SK-N-SH (cell line): ENCODE measurements at regions not wholly inside any gene's neighbourhood (a gene's known extent, or its start where the extent isn't known, plus 50 kb on each side); places are given as distances from the start of the nearest gene placed in this dataset.

Experiments
- CTCF ChIA-PET: fragments of 300-600, 350-600 bp; formaldehyde crosslinking; extraction: SDS; loops from one replicate; lab custom pipeline; 2021; lab: Yijun Ruan, JAX
- POLR2A ChIA-PET: fragments of 350-600 bp; sonication (Branson Sonifier 250); formaldehyde crosslinking; extraction: SDS; loops from one replicate; lab custom pipeline; 2020; ENCODE audit warnings: antibody characterized with exemption, inconsistent platforms; lab: Yijun Ruan, JAX
- DNase-seq: peaks from one replicate; pipeline ENCODE4 v3.0.0; 2012
- H2AFZ ChIP-seq: fragments of 200-600 bp; sonication (generic); 2 replicates; pipeline ENCODE4 v1.8.1; 2016; ENCODE audit warnings: antibody characterized with exemption, mild to moderate bottlenecking, low read depth
- H3F3A ChIP-seq: fragments of 200-600 bp; sonication (generic); replicated peaks from 2 replicates; pipeline ENCODE3; 2016; ENCODE audit warnings: antibody characterized with exemption, mild to moderate bottlenecking; ENCODE audit not compliant: insufficient read depth
- H3K27ac ChIP-seq, 2 experiments: fragments of 200-500 bp in 1 of 2; fragments of 200-600 bp in 1 of 2; sonication (Bioruptor generic) in 1 of 2; sonication (generic), shearing (Covaris generic) in 1 of 2; 2 replicates each; pipeline versions ENCODE4 v1.5.1 to v1.6.1; 2014 to 2016; ENCODE audit warnings: low read depth in 2 of 2, inconsistent platforms in 1 of 2, low read length in 1 of 2, mild to moderate bottlenecking in 1 of 2, mixed read lengths in 1 of 2
- H3K27me3 ChIP-seq: fragments of 200-600 bp; sonication (generic), shearing (Covaris generic); 2 replicates; pipeline ENCODE4 v1.6.1; 2016; ENCODE audit warnings: mixed run types; ENCODE audit not compliant: insufficient read depth
- H3K36me3 ChIP-seq, 2 experiments: fragments of 200-500 bp in 1 of 2; fragments of 200-600 bp in 1 of 2; sonication (Bioruptor generic) in 1 of 2; sonication (generic) in 1 of 2; replicated peaks in 1 of 2; 2 replicates each; pipeline versions ENCODE3 to v1.5.1; 2014 to 2016; ENCODE audit warnings: low read length in 1 of 2, mild to moderate bottlenecking in 1 of 2; ENCODE audit not compliant: insufficient read depth in 2 of 2, control insufficient read depth in 1 of 2
- H3K4me1 ChIP-seq, 2 experiments: fragments of 200-500 bp in 1 of 2; fragments of 200-600 bp in 1 of 2; sonication (Bioruptor generic) in 1 of 2; sonication (generic), shearing (Covaris generic) in 1 of 2; 2 replicates each; pipeline versions ENCODE4 v1.5.1 to v1.6.1; 2014 to 2016; ENCODE audit warnings: low read depth in 1 of 2, low read length in 1 of 2, mixed run types in 1 of 2; ENCODE audit not compliant: insufficient read depth in 2 of 2, control insufficient read depth in 1 of 2
- H3K4me2 ChIP-seq: fragments of 200-600 bp; sonication (generic), shearing (Covaris generic); 2 replicates; pipeline ENCODE4 v1.6.1; 2017; ENCODE audit warnings: mixed run types
- H3K4me3 ChIP-seq, 2 experiments: fragments of 200-500 bp in 1 of 2; fragments of 200-600 bp in 1 of 2; sonication (Bioruptor generic) in 1 of 2; sonication (generic), shearing (Covaris generic) in 1 of 2; 2 replicates each; pipeline versions ENCODE4 v1.5.1 to v1.8.1; 2014 to 2016; ENCODE audit warnings: low read depth in 2 of 2, inconsistent platforms in 1 of 2, low read length in 1 of 2, mild to moderate bottlenecking in 1 of 2, mixed read lengths in 1 of 2, moderate library complexity in 1 of 2
- H3K79me2 ChIP-seq: fragments of 200-600 bp; sonication (generic); 2 replicates; pipeline ENCODE4 v1.8.1; 2017; ENCODE audit warnings: mild to moderate bottlenecking; ENCODE audit not compliant: insufficient read depth
- H3K9ac ChIP-seq: fragments of 200-600 bp; sonication (generic); 2 replicates; pipeline ENCODE4 v1.6.1; 2017; ENCODE audit warnings: mixed run types
- H3K9me2 ChIP-seq: fragments of 200-600 bp; sonication (generic); 2 replicates; pipeline ENCODE4 v1.6.1; 2017; ENCODE audit warnings: mixed run types
- H3K9me3 ChIP-seq: fragments of 200-600 bp; sonication (generic); 2 replicates; pipeline ENCODE4 v1.6.1; 2017; ENCODE audit warnings: mixed run types, mild to moderate bottlenecking, moderate library complexity
- H4K20me1 ChIP-seq: fragments of 200-600 bp; sonication (generic); 2 replicates; pipeline ENCODE4 v1.6.1; 2017; ENCODE audit warnings: mild to moderate bottlenecking, mixed run types; ENCODE audit not compliant: insufficient read depth
- CHD2 ChIP-seq: fragments of 150-350 bp; IDR thresholded peaks from 2 replicates; pipeline ENCODE4 v1.6.1; 2018; ENCODE audit warnings: low read length; ENCODE audit not compliant: partially characterized antibody
- CTCF ChIP-seq: fragments of 200-600 bp; sonication (generic); IDR thresholded peaks from 2 replicates; pipeline ENCODE4 v1.6.1; 2017; ENCODE audit warnings: antibody characterized with exemption, mild to moderate bottlenecking, moderate library complexity
- ELF1 ChIP-seq: IDR thresholded peaks from 2 replicates; pipeline ENCODE4 v1.4.0; 2012
- EZH2phosphoT487 ChIP-seq: fragments of 200-600 bp; sonication (generic); IDR thresholded peaks from 2 replicates; pipeline ENCODE4 v1.6.1; 2017; ENCODE audit warnings: low read depth, mixed run types, mild to moderate bottlenecking, antibody characterized with exemption, moderate library complexity, borderline replicate concordance
- FOXM1 ChIP-seq: IDR thresholded peaks from 2 replicates; pipeline ENCODE4 v1.4.0; 2012; ENCODE audit warnings: low read depth, mild to moderate bottlenecking
- GATA2 ChIP-seq: sonication (generic); formaldehyde crosslinking; IDR thresholded peaks from 2 replicates; pipeline ENCODE4 v1.5.0; 2020; ENCODE audit warnings: mild to moderate bottlenecking, missing genetic modification reagents
- MEF2A ChIP-seq: IDR thresholded peaks from 2 replicates; pipeline ENCODE4 v1.4.0; 2012; ENCODE audit warnings: low read depth, borderline replicate concordance
- MXI1 ChIP-seq: IDR thresholded peaks from 2 replicates; pipeline ENCODE4 v1.6.1; 2012; ENCODE audit warnings: mild to moderate bottlenecking, low read depth, low read length, improper control_type of control experiment
- NFIC ChIP-seq: IDR thresholded peaks from 2 replicates; pipeline ENCODE4 v1.4.0; 2012; ENCODE audit warnings: borderline replicate concordance
- NRF1 ChIP-seq: IDR thresholded peaks from 2 replicates; pipeline ENCODE4 v1.6.1; 2012; ENCODE audit warnings: low read depth, mild to moderate bottlenecking, low read length
- RAD21 ChIP-seq: IDR thresholded peaks from 2 replicates; pipeline ENCODE4 v1.6.1; 2012; ENCODE audit warnings: mild to moderate bottlenecking, low read length
- RCOR1 ChIP-seq: fragments of 150-350 bp; IDR thresholded peaks from 2 replicates; pipeline ENCODE4 v1.6.1; 2017; ENCODE audit warnings: antibody characterized with exemption, low read length
- RFX5 ChIP-seq: IDR thresholded peaks from 2 replicates; pipeline ENCODE4 v1.6.1; 2012; ENCODE audit warnings: mild to moderate bottlenecking, improper control_type of control experiment, low read length
- RXRA ChIP-seq: IDR thresholded peaks from 2 replicates; pipeline ENCODE4 v1.4.0; 2012; ENCODE audit warnings: low read depth, mild to moderate bottlenecking, borderline replicate concordance
- SIN3A ChIP-seq: IDR thresholded peaks from 2 replicates; pipeline ENCODE4 v1.6.1; 2012; ENCODE audit warnings: low read depth, mild to moderate bottlenecking, low read length, moderate library complexity, borderline replicate concordance
- SMC3 ChIP-seq: IDR thresholded peaks from 2 replicates; pipeline ENCODE4 v1.6.1; 2012; ENCODE audit warnings: low read depth, low read length, improper control_type of control experiment
- TCF12 ChIP-seq: IDR thresholded peaks from 2 replicates; pipeline ENCODE4 v1.4.0; 2012
- TEAD4 ChIP-seq: IDR thresholded peaks from 2 replicates; pipeline ENCODE4 v1.4.0; 2012; ENCODE audit warnings: mild to moderate bottlenecking, borderline replicate concordance; ENCODE audit not compliant: insufficient read depth
- YY1 ChIP-seq: IDR thresholded peaks from 2 replicates; pipeline ENCODE4 v1.4.0; 2012; ENCODE audit warnings: low read depth, mild to moderate bottlenecking
- ZBTB33 ChIP-seq: IDR thresholded peaks from 2 replicates; pipeline ENCODE4 v1.4.0; 2012; ENCODE audit warnings: low read depth, borderline replicate concordance
- WGBS: methylation state at CpG from one replicate; pipeline ENCODE4 v1.1.6; 2017; ENCODE audit warnings: low lambda C conversion rate; 5-methylcytosine and 5-hydroxymethylcytosine counted together
- TF ChIP-seq, protein P1 (sequence below): fragments of 150-350 bp; IDR thresholded peaks from 2 replicates; pipeline ENCODE4 v1.6.1; 2017; ENCODE audit warnings: antibody characterized with exemption, low read length, low read depth, borderline replicate concordance
- TF ChIP-seq, protein P2 (sequence below): IDR thresholded peaks from 2 replicates; pipeline ENCODE4 v1.4.0; 2012; ENCODE audit warnings: low read depth, borderline replicate concordance

- Histone ChIP-seq H3K9me3 (no peaks in the 10 kb centered on the region), H3K4me1 (no peaks in the 10 kb centered on the region; a peak in 1 of 4 replicates), H3K4me2 (no peak overlapping the region), H3K27me3 (no peaks in the 10 kb centered on the region), H3K9me2 (no peaks in the 10 kb centered on the region), H3K79me2 (no peaks in the 10 kb centered on the region), H3K36me3 (no peaks in the 10 kb centered on the region), H3F3A (no peaks in the 10 kb centered on the region), H3K4me3 (no peak overlapping the region), H3K27ac (no peak overlapping the region), H2AFZ (no peak overlapping the region), H4K20me1 (no peaks in the 10 kb centered on the region), H3K9ac (no peak overlapping the region)
- 61% methylated on average over 4 of the region's 4 CpGs for WGBS
- DNase-seq = no peak
- POLR2A ChIA-PET = no interaction called here
- TF ChIP-seq MEF2A (no peak), NRF1 (no peak), ELF1 (no peak), RAD21 (no peak), CHD2 (no peak), SMC3 (no peak), CTCF (no peak), FOXM1 (no peak), GATA2 (CRISPR knock-in tag) (no peak)
- TF ChIP-seq, all 33 proteins: peak for 0
- CTCF ChIA-PET = no interaction called here
These were observed 452.9 kb upstream of the DMAC1 start for GRCh38 chr9:8252445-8252844.

- TF ChIP-seq RAD21 (no peak), MXI1 (no peak), CHD2 (no peak), ZBTB33 (no peak), CTCF (no peak), RCOR1 (no peak), SIN3A (no peak), MEF2A (no peak), TCF12 (no peak), GATA2 (CRISPR knock-in tag) (no peak), YY1 (no peak), TEAD4 (no peak), NFIC (no peak), NRF1 (no peak), RFX5 (no peak), RXRA (no peak), EZH2phosphoT487 (no peak)
- TF ChIP-seq, protein P1, sequence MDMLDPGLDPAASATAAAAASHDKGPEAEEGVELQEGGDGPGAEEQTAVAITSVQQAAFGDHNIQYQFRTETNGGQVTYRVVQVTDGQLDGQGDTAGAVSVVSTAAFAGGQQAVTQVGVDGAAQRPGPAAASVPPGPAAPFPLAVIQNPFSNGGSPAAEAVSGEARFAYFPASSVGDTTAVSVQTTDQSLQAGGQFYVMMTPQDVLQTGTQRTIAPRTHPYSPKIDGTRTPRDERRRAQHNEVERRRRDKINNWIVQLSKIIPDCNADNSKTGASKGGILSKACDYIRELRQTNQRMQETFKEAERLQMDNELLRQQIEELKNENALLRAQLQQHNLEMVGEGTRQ = no peak
- TF ChIP-seq, protein P2, sequence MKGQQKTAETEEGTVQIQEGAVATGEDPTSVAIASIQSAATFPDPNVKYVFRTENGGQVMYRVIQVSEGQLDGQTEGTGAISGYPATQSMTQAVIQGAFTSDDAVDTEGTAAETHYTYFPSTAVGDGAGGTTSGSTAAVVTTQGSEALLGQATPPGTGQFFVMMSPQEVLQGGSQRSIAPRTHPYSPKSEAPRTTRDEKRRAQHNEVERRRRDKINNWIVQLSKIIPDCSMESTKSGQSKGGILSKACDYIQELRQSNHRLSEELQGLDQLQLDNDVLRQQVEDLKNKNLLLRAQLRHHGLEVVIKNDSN = no peak
- Histone ChIP-seq H3K9me2 (no peaks in the 10 kb centered on the region), H3K79me2 (no peaks in the 10 kb centered on the region), H3K36me3 (no peaks in the 10 kb centered on the region), H2AFZ (no peak overlapping the region), H3F3A (no peaks in the 10 kb centered on the region), H3K4me3 (no peak overlapping the region), H3K4me1 (no peaks in the 10 kb centered on the region), H3K9me3 (no peaks in the 10 kb centered on the region), H3K27ac (no peak overlapping the region), H3K9ac (no peak overlapping the region), H4K20me1 (no peaks in the 10 kb centered on the region), H3K27me3 (no peaks in the 10 kb centered on the region), H3K4me2 (no peak overlapping the region)
- POLR2A ChIA-PET = no interaction called here
- CTCF ChIA-PET = no interaction called here
- no peak for DNase-seq
These were observed 452.0 kb upstream of the DMAC1 start for GRCh38 chr9:8251566-8251965.
